CD4-positive, alpha-beta T cell treated with Interleukin-17A for 1 hour (primary cell): ENCODE measurements at regions not wholly inside any gene's neighbourhood (a gene's known extent, or its start where the extent isn't known, plus 50 kb on each side); places are given as distances from the start of the nearest gene placed in this dataset.
"Not testable (repeated sequence)": the region's sequence is repeated elsewhere in the genome, so short reads cannot be mapped to it uniquely, and the experiment has no call there.

ENCODE experiments used
- DNase-seq: peaks from one replicate; pipeline ENCODE4 v3.0.0-alpha.2; 2020

DNA sequence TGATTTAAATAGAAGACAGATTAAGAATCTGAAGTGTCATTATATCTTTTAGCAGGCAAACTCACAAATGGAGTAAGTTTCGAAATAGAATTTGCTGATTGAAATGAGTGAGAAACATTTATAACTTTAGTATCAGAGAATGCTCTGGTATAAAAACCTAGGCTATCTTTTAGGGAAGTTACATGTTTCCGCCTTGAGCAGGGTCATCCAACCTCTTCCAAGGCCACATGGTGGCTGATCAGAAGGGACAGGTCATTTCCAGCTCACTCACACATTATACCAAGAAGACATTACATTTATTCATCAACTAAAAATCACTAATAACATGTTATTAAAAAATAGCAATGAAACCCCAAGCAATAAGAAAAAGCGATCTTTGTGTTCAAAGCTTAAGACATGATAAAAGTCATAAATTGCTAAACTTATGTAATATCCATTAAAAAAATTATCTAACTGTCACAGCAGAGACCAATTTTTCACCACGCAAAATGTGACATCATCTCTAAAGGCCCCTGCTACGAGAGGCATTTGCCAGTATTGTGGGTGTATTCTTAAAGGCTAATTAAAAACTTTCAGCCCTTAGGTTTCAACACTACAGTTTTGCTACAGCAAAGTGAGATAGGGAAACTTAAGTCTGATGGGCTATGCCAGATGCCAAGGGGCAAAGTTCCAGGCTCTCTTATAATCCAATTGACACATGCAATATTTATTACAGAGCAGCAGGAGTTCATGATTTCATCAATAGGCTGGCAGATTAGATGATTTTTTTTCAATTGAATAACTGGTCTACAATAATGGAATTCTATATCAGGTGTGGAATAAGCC lies 240.4 kb upstream of the TBL1XR1 start:
- DNase-seq = no peak

GRCh38 chr3:177438596-177439220 lies 241.4 kb upstream of the TBL1XR1 start:
- DNase-seq = no peak

- DNase-seq = no peak
Observed at GRCh38 chr3:177439694-177440269, 242.5 kb upstream of the TBL1XR1 start.

DNA sequence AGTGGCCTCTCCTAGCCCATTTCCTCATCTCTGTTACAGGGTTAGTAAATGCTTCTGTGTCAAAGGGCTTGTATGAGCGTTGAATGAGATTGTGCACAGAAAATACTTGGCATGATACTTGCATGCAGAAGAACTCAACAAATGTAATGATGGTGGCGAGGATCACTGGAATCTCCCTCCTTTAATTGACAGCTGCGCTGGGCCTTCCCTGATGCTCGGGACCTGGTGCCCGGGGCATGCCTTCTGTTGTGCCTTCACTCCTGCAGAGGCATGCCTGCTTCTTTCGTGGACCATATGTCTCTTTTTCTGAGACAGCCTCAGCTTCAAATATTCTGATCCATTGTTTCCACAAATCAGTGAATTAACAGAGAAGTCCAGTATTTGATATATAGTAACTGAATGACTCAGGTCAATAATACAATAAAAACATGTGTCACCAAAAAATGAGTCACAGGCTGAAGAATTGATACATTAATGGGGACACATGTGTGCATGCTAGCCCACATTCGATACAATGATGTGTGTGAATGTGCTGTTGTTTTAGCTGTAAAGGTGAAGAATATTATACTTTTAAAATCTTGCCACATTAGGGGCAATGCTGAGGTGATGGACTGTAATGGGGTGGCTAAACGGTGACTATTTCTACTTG lies 243.3 kb upstream of the TBL1XR1 start:
- DNase-seq = no peak

DNA sequence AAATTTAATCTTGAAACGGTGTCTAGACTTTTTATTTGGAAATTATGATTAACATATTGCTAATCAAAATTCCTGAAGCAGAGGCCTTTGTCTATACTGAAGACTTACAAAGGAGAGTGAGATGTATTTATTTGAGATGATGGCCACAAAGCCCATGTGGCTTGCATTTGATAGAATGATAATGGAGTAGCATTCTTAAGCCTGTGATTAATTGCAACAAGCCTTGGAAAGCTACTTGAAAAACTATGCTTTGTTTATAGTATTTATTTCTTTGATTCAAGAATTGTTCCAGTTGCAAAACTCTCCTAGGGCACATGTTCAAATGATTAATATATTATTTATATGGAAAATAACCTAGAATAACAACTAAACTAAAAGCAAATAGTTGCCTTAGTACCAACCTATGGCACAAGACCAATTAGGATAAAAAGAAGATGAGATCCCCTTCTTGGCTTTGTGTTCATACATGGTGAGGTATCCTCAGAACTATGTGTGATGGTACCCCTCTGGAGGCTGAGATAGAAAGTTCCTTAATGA lies 244.1 kb upstream of the TBL1XR1 start:
- DNase-seq = no peak

- no peak for DNase-seq
Observed at GRCh38 chr3:177441813-177442646, 244.7 kb upstream of the TBL1XR1 start.

GRCh38 chr3:177443469-177443868 lies 246.2 kb upstream of the TBL1XR1 start:
- no peak for DNase-seq

DNA sequence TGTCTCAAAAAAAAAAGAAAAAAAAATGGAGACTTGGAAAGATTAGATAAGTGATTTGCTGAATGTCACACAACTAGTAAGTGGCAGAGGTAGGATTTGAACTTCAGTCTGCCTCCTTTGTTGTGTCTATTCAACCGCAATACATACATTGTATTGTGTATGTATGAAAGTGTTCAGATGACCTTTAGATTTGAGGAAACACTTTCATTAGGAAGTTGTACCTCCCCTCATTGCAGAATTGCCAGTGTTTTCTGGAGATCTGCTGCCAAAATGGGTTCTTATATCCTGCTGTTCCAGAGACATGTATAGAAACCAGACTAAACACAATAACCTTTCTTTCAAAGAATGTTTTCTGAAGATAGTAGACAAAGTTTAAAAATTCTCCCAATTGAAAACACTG lies 247.4 kb upstream of the TBL1XR1 start:
- no peak for DNase-seq

- no peak for DNase-seq
Observed at GRCh38 chr3:177445549-177445948, 248.3 kb upstream of the TBL1XR1 start.

DNA sequence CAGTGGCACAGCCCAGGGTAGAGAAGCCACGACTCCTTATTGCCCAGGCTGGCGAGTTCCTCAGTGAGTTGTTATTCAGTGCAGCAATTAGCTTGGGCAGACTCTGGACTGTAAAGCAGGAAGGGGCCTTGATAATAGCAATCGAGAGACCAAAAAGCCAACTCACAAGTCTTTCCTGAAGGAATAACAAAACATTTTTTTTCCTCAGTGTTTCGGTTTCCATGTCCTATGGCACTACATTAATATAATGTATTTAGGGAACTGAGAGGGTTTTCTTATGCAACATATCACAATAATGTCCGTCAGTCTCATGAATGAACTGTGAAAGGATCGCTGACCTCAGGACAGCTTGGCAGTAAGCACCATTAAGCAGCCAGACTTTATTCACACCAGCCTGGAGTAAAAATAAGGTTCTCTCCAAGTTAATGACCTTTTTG lies 248.9 kb upstream of the TBL1XR1 start:
- DNase-seq = no peak

DNA sequence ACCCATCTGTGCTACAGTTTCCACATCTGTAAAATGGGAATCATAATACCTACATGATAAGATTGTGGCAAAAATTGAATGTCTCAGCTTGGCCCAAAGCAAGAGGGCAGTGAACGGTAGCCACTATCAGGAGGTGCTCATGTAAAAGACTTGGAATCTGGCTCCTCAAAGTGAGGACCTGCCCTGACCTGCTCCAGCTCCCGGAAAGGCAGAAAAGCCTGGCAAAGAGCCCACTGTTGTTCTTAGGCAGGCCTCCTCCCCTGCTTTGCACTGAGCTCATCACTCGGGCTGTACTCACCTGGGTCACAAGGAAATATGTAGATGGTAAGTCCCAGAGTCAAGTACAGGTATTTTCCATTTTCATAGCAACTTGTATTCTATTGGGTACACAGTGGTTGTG lies 250.7 kb upstream of the TBL1XR1 start:
- DNase-seq = no peak

- DNase-seq = peak; percentile 30
Observed at GRCh38 chr3:177448987-177449359, 251.7 kb upstream of the TBL1XR1 start.

- DNase-seq = peak; percentile 38
Observed at GRCh38 chr3:177449360-177450006, 252.2 kb upstream of the TBL1XR1 start.

DNA sequence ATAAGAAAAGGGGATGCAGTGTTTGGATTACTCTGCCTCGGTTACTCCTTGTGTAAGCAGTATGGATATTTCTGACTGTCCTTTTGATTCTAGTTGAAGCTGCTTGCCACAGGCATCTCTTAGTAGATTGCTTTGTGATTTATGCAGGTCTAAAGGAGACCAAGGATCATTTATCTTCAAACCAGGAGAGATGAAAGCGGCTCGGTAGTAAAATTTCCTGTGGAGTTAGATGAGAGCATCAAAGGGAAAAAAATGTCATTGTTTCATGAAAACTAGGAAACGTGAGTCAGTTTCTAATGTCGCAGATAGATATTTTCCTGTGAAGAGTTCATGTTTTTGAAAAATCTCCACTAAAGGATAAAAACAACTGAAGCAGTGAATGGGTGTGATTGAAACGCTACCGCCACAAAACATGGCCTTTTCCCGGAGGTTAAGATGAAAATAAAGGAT lies 254.0 kb upstream of the TBL1XR1 start:
- no peak for DNase-seq

GRCh38 chr3:177451864-177452830 lies 254.9 kb upstream of the TBL1XR1 start:
- no peak for DNase-seq

DNA sequence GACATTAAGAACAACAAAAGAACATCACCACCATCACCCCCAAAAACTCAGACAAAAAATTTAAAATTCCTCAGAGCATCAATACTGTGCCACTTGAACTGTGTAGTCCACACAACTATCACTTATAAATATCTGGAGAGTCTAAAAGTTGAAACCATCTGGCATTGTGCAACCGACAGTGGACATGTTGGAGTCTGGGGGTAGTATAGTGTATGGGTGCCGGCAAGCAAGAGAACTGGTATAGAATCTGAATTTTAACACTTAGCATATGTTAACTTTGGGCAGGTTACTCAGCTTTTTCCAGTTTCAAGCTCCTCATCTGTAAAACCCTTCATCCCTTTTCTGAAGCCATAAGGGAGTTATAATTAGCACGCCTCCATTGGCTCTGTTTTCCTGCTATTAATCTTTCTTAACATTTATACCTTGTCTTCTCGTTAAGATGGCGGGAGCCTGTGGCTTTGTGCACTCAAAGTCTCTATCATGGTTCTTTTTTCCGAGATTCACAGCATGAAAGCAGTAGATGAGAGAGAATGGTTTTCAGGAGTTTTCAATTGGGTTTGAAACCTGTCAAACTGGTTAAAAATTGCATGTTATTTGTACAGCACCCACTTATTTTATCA lies 255.7 kb upstream of the TBL1XR1 start:
- no peak for DNase-seq

GRCh38 chr3:177453451-177453844 lies 256.2 kb upstream of the TBL1XR1 start:
- DNase-seq = no peak

DNA sequence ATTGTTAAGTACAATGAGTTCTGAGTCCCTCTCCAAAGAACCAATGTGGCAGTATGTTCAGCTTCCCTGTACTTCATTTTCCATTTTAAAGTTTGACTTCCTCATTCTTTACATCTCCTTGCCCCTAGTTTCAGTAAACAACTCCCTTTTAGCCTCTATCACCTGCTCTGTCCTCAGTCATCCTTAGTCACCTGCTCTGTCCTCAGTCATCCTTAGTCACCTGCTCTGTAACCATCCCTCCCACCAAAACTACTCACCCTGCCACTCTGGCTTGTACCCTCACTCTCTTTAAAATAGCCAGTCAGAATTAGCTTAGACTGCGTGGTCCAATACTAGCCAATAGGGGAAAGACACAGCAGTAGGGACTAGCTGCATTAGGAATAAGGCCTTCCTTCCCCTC lies 259.9 kb upstream of the TBL1XR1 start:
- not testable (repeated sequence) for DNase-seq

DNA sequence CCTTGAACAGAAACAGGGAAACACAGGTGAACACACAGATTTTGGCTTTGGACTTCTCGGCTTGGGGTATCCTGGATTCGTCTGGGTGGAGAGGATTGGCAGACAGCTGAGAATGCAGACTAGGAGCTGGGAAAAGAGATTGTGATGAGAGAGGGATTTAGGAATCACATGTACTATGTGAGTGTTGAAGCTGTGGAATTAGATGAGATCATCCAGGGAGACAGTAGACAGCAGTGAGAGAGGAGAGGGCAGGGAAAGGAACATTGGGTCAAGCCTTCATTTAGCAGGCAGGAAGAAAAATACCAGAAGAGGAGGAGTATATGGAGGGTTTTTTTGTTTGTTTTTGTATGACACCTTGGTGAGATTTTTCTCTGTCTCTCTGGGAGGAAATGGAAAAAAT lies 262.1 kb upstream of the TBL1XR1 start:
- DNase-seq = no peak

DNA sequence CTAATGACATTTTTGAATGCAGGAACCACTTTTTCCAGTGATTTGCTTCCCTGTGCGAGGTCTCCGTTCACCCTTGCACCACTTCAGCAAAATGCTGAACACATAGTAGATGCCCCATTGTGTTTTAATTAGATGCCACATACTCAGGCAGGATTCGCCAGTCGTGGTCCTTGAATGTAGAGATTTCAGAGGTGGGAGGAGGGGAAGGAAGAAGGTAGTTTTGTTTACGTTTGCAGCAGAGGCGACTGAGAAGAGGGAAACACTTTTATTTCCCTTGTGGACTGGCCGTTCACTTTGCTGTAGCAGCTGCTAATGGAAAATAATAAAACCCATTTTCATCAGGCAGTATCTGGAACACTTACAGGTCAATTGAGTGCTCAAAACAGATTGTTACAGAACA lies 262.8 kb upstream of the TBL1XR1 start:
- DNase-seq = no peak
